Astrocyte of the spinal cord (primary cell): ENCODE measurements at regions not wholly inside any gene's neighbourhood (a gene's known extent, or its start where the extent isn't known, plus 50 kb on each side); places are given as distances from the start of the nearest gene placed in this dataset.

Experiments used
- DNase-seq: peaks from one replicate; pipeline ENCODE4 v3.0.0; 2011; ENCODE audit warnings: low read depth, low spot score
- H3K4me3 ChIP-seq: 2 replicates; pipeline ENCODE4 v1.5.1; 2011; ENCODE audit warnings: low read depth, mild to moderate bottlenecking, low read length, moderate library complexity
- in situ Hi-C: cut with HindIII; loops from 2 replicates; pipeline ENCODE4 v1.10.0; 2017; ENCODE audit warnings: low sequenced_read_pairs
- TF ChIP-seq, protein P1 (sequence below): IDR thresholded peaks from 2 replicates; pipeline ENCODE4 v1.5.1; 2012; ENCODE audit warnings: low read depth, mild to moderate bottlenecking, low read length, inconsistent platforms

- TF ChIP-seq, protein P1, sequence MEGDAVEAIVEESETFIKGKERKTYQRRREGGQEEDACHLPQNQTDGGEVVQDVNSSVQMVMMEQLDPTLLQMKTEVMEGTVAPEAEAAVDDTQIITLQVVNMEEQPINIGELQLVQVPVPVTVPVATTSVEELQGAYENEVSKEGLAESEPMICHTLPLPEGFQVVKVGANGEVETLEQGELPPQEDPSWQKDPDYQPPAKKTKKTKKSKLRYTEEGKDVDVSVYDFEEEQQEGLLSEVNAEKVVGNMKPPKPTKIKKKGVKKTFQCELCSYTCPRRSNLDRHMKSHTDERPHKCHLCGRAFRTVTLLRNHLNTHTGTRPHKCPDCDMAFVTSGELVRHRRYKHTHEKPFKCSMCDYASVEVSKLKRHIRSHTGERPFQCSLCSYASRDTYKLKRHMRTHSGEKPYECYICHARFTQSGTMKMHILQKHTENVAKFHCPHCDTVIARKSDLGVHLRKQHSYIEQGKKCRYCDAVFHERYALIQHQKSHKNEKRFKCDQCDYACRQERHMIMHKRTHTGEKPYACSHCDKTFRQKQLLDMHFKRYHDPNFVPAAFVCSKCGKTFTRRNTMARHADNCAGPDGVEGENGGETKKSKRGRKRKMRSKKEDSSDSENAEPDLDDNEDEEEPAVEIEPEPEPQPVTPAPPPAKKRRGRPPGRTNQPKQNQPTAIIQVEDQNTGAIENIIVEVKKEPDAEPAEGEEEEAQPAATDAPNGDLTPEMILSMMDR: no peak
- no peak for DNase-seq
- H3K4me3 ChIP-seq: no peak overlapping the region
- in situ Hi-C loops: no loop called here
Observed at GRCh38 chr14:86989285-86989684, 1003.7 kb downstream of the GALC start.

DNA sequence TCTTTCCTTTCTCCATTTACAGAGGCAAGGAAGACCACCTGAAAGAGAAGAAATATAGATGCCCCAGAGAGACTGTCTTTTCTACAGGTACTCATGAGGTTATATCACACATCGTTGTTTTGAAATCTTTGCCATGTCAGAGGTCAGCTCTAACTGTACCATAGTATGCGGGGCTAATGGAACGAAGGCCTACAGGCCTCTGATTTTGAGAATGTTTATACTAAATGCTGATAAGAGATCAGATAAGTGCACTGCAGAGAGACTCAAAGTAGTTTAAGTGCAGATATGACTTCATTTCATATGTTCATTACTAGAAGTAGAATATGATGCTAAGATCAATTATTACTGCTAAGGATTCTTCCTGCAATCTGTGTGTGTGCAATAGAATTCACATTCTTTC is 1005.0 kb downstream of the GALC start:
- DNase-seq: no peak
- in situ Hi-C loops: no loop called here
- TF ChIP-seq, protein P1: no peak
- H3K4me3 ChIP-seq: no peak overlapping the region

GRCh38 chr14:86973177-86973576 is 1019.8 kb downstream of the GALC start:
- no peak for DNase-seq
- in situ Hi-C loops: no loop called here
- no peak overlapping the region for H3K4me3 ChIP-seq
- TF ChIP-seq, protein P1: no peak

DNA sequence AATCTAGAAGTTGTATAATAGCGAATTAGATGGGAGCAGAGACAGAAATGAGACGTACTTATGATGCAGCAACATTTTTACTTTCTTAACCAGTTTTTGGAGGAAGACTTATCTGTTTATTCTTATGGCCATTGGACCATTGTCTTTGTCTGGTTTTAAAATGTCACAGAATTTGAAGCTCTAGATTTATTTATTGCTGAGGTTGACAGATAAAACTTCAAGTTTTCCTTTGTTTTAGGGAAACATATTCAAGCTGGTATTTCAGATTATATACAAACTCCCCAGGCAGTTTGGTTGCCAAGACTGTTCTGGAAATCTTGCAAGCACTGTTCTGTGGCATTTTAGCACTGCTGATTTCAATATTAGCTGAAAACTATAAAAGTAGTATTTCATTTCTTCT is 1021.7 kb downstream of the GALC start:
- DNase-seq: no peak
- in situ Hi-C loops: no loop called here
- TF ChIP-seq, protein P1: no peak
- no peak overlapping the region for H3K4me3 ChIP-seq

- H3K4me3 ChIP-seq: no peak overlapping the region
- no peak for DNase-seq
- TF ChIP-seq, protein P1: peak; percentile 39
- in situ Hi-C loops: no loop called here
Observed at GRCh38 chr14:86961106-86961716, 1031.8 kb downstream of the GALC start.

GRCh38 chr14:86955771-86956354 is 1037.1 kb downstream of the GALC start:
- TF ChIP-seq, protein P1: no peak
- H3K4me3 ChIP-seq: no peak overlapping the region
- in situ Hi-C loops: no loop called here
- no peak for DNase-seq
